ENCODE measurements at regions not wholly inside any gene's neighbourhood (a gene's known extent, or its start where the extent isn't known, plus 50 kb on each side); places are given as distances from the start of the nearest gene placed in this dataset.

DNA sequence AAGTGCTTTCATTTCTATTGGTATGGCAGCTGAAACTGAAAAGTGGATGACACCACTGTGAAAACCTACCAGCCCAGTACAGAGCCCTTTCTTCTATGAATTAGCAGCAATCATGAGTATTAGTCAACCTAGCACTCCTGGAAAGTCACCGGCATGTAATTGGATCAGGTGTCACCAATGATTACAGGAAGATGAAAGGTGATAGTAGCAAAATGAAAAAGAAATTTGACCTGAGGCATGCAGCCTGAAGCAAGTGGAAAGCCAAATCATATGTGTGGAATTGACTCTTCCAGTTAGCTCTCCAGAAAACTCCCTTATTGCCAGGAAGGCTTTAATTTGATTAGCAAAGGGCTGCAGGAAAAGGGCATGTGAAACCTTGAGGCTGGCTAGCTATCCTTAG is 81.2 kb upstream of the NAA35 start:
- TF ChIP-seq, protein P1, sequence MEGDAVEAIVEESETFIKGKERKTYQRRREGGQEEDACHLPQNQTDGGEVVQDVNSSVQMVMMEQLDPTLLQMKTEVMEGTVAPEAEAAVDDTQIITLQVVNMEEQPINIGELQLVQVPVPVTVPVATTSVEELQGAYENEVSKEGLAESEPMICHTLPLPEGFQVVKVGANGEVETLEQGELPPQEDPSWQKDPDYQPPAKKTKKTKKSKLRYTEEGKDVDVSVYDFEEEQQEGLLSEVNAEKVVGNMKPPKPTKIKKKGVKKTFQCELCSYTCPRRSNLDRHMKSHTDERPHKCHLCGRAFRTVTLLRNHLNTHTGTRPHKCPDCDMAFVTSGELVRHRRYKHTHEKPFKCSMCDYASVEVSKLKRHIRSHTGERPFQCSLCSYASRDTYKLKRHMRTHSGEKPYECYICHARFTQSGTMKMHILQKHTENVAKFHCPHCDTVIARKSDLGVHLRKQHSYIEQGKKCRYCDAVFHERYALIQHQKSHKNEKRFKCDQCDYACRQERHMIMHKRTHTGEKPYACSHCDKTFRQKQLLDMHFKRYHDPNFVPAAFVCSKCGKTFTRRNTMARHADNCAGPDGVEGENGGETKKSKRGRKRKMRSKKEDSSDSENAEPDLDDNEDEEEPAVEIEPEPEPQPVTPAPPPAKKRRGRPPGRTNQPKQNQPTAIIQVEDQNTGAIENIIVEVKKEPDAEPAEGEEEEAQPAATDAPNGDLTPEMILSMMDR (conservative IDR thresholded peaks at IDR 0.05; ENCODE audit: low read depth, low read length): no peak
- TF ChIP-seq EZH2 (IDR thresholded peaks at IDR 0.05; ENCODE audit: borderline replicate concordance, low read depth, low read length, poor library complexity, severe bottlenecking): no peak
